Fibroblast of peridontal ligament (primary cell): ENCODE measurements at regions not wholly inside any gene's neighbourhood (a gene's known extent, or its start where the extent isn't known, plus 50 kb on each side); places are given as distances from the start of the nearest gene placed in this dataset.
"Not testable (repeated sequence)": the region's sequence is repeated elsewhere in the genome, so short reads cannot be mapped to it uniquely, and the experiment has no call there.

ENCODE experiments used
- DNase-seq: peaks from one replicate; pipeline ENCODE4 v3.0.0-alpha.2; 2010; ENCODE audit errors: extremely low read depth

DNA sequence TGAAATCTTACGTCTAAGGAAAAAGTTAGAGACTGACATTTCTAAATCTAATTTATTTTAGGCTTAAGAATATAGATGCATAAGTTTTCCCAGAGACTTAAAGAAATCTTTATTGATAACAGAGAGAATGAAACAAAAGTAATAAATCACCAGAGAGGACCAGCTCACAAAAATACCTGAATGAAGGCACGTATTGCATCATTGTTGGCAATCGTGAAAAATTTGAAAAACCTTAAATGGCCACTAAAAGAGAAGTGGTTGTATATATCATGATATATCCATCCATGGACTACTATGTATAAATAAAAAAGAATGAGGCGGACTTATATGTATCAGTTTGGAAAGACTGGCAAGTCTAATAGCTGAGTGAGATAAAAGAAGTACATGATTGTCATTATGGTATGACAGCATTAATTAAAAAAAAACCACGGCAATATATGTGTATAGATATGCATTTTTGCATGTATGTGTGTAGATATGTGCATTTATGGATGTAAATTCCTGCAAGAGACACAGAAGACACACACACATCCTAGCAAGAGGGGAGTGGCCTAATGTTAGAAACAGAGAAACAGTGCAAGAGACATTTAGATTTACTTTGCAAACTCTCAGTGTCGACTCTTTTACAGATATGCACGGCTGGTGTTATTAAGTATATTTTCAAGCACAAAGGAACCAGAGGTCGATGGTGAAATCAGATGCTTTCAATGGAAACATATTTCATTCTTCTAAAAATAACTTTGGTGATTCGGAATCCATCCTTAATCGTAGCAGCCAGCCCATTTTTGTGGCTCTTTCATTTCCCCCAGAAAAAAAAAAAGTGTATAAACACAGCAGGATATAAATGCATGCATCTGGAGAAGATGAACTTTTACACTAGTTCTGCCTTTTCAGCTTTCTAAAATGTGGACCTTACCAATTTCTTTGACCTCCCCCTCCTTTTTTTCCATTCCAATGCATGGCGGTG lies 156.1 kb upstream of the SALL4 start:
- peak; percentile 86 for DNase-seq

- peak; percentile 49 for DNase-seq
Measured at GRCh38 chr20:51955756-51956155, 153.4 kb upstream of the SALL4 start.

DNA sequence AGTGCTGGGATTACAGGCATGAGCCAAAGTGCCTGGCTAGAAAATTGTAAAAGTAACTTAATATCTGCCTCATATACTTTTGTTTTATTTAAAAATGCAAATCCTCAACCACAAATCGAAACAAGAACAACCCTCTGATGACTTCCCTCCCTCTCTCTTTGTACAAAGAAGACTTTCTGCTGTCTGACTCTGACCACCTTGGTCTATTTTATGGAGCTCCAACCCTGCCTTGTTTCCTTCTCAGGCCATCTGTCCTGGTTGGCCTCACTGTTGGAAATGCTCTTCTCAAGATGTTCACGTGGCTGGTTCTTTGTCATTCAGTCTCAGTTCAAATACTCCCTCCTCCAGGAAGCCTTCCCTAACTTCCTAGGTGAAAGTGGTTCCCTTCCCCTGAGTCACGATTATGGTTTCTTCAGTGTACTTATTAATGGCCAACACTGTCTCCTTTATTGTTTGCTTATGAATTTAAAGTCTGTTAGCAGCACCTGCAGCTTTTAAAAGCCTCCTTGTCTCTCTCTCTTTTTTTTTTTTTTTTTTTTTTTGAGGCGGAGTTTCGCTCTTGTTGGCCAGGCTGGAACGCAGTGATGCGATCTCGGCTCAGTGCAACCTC lies 151.5 kb upstream of the SALL4 start:
- no peak for DNase-seq

DNA sequence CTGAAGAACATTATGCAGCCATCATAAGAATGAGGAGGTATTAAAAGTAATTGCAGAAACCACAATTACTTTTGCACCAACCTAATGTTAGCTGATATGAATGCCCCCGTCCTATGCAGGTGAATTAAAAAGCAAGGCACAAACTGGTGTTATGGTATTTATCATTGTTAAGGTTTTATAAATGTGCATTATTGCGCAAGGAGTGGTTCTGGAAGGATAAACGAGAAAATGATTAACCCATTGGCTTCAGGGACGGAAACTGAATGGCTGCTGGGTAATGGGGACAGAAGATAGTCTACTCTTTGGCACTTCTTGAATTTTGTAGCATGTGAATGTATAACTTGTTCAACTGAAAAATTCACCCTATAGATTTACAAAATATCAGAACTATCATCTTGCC lies 148.6 kb upstream of the SALL4 start:
- DNase-seq, result no peak

DNA sequence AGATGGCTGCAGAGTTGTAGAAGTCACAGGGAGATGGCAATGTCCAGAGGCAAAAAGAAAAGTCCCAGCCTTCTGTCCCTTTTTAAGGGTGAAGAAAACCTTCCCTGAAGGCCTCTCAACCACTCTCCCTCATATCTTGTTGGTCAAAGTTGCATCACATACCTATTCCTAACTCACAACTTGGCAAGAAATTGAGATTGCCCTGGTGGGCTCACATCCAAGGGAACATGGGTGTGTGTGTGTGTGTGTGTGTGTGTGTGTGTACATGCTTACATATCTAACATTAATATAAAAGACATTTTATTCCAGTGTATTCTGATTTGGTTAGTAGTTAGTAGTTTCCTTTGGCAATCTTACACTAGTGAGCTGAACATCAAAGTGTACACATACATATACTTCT lies 144.3 kb upstream of the SALL4 start:
- DNase-seq, result no peak

- no peak for DNase-seq
Measured at GRCh38 chr20:51945881-51946280, 143.6 kb upstream of the SALL4 start.

- no peak for DNase-seq
Measured at GRCh38 chr20:51945177-51945576, 142.9 kb upstream of the SALL4 start.

DNA sequence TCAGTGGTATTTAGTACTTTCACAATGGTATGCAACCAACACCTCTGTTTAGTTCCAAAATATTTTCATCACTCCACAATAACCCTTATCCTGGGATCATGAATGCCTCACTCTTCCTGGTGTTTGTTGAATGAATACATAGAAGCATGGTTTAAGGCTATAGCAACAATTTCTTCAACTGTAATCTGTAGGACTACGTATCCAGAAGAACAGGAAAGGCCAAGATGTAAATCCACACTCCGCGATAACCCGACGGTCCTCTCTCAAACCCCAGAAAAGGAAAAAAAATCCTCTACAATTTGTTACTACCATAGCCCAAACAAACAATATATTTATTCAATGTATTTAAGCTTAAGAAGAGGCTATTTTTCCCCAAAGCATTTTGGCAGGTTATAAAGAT lies 141.4 kb upstream of the SALL4 start:
- DNase-seq, result no peak

DNA sequence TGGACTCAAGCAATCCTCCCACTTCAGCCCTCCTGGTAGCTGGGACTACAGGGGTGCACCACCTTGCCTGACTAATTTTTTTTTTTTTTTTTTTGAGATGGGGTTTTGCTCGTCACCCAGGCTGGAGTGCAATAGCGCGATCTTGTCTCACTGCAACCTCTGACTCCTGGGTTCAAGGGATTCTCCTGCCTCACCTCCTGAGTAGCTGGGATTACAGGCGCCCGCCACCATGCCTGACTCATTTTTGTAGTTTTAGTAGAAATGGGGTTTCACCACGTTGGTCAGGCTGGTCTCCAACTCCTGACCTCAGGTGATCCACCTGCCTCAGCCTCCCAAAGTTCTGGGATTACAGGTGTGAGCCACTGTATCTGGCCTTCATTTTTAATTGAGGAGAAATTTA lies 141.0 kb upstream of the SALL4 start:
- not testable (repeated sequence) for DNase-seq

DNA sequence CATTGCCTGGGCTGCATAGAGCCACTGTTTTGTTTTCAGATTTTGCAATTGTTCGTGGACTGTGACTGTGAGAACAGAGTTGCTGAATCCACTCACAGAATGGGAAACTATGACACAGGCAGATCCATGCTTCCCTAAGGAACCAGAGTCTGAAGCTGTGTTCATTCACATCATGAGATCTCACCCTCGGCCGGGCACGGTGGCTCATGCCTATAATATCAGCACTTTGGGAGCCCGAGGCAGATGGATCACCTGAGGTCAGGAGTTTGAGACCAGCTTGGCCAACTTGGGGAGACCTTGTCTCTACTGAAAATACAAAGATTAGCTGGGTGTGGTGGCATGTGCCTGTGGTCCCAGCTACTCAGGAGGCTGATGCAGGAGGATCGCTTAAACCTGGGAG lies 139.2 kb upstream of the SALL4 start:
- DNase-seq, result no peak

DNA sequence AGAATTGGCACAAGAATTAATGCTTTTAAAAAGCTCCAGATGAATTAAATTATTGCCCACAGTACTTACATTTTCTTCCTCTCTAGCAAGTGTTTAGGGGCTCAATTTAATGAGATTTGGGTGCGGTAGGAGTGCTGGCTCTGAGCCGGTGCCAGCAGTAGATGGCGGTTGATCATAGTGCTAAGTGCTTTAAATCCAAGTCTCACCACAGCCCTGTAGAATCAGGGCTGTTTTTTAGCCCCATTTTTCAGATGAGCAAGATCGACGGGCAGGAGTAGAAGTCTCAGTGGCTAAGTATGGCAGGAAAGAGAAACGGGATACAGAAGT lies 136.9 kb upstream of the SALL4 start:
- no peak for DNase-seq

GRCh38 chr20:51938559-51939258 lies 136.4 kb upstream of the SALL4 start:
- DNase-seq, result peak; percentile 57

DNA sequence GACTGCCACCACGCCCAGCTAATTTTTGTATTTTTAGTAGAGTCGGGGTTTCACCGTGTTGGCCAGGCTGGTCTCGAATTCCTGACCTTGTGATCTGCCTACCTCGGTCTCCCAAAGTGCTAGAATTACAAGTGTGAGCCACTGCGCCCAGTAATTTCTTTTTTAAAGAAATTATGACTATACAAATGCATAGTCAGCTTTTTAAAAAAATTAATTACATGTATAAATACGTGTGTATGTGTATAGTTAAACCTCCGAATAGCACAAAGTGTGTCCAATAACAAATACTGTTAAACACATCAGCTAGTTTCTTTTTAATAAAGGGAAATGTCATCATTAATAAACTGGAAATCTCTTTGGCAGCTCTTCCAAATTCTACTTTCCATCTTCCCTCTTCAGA lies 135.5 kb upstream of the SALL4 start:
- DNase-seq, result no peak

DNA sequence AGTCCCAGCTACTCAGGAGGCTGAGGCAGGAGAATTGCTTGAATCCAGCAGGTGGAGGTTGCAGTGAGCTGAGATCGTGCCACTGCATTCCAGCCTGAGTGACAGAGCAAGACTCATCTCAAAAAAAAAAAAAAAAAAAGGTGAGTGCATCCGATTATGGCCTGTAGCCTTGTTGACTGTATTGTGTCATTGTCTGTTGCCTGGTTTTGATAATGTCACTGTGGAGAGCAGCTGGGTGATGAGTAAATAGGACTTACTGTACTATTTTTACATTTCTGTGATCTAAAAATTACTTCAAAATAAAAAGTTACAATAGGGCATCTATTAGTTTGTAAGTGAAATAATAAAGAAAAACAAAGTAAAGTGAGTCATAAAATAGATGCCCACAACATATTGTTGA lies 134.1 kb upstream of the SALL4 start:
- no peak for DNase-seq

GRCh38 chr20:51935003-51935358 lies 132.7 kb upstream of the SALL4 start:
- DNase-seq, result no peak

DNA sequence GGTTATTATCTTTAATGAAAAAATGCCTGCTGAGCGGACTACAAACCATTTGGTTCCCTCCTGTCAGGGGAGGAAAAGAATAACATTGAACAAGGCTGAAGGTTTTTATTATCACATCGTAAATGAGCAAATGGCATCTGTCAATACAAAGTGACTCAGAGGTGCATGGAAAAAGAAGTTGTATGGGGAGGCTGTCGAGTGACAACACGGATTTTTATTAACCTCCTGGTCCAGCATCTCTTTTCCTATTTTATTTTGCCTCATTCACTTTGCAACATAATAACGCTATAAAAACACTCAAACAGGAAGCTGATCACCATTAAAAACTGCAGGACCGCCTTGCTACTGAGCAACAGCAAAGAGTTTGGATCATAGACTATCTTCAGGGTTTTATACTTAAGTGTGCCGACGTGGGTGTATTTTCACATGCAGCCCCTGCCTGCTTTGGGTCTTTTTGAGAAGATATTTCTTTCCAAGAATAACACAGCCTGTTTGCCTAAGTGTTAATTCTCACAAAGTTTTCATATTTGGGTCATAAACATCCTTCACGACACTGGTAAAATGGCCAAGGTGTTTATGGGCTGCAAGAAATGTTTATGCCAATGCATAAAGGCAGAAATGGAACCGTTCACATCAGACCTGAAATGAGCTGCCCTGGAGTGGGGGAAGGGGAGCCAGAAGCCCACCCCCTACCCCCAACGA lies 132.1 kb upstream of the SALL4 start:
- no peak for DNase-seq

DNA sequence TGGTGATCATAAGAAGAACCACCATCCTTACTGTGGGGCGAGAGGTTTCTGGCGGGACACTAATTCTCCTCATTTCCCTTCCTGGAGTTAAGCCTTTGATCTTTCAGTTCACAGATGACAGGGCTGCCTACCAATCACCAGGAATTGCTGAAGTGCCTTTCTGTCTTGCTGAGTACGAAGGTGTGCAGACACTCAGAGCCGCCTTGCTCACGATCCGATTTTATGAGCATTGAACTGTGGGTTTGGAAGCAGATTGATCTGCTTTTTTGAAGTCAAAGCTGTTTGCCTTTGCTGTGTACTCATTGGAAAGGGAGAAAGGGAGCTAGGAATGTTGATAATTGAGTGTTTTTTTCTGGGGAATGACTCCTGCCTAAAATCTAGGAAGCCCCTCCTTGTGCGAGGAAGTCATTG lies 129.1 kb upstream of the SALL4 start:
- no peak for DNase-seq

DNA sequence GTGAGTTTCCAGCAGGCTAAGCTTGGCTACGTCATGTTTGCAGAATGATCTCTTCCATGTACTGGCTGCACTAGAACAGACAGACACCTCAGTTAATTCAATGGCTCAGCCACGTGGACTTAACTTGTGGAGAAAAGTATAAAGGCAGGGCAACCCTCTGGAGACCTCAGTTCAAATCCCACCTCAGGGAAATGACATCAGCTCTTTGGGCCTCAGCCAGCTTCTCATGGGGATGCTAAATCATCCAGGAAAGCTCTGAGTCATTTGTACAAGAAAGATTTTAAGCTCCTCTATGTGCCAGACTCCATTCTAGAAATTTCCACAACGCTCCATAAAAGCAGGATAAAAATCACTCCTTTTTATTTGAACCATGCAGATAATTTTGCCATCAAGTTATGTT lies 128.5 kb upstream of the SALL4 start:
- DNase-seq, result peak; percentile 82

- no peak for DNase-seq
Measured at GRCh38 chr20:51928931-51929330, 126.6 kb upstream of the SALL4 start.

GRCh38 chr20:51927970-51928369 lies 125.6 kb upstream of the SALL4 start:
- not testable (repeated sequence) for DNase-seq

DNA sequence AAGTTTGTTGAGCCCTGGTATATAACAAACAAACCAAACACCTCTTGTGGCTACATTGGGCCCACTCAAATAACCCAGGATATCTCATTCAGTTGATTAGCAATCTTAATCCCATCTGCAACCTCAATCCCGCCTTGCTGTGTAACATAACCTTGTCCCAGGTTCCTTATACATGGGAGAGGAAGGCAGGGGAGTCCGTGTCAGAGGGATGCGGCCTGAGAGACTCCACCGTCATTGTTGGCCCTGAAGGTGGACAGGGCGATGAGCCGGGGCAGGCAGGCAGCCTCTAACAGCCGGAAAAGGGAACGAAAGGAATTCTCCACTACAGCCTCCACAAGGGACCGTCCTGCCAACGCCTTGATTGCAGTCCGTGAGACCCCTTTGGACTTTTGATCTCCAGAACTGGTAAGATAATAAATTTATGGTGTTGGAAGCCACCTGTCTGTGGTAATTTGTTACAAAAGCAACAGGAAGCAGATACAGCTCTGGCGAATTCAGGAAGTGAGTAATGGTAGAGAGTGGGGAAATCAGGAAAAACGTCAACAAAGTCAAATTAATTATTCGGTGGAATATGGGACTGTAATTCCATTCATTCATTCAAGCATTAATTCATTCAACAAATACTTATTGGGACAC lies 124.5 kb upstream of the SALL4 start:
- no peak for DNase-seq

DNA sequence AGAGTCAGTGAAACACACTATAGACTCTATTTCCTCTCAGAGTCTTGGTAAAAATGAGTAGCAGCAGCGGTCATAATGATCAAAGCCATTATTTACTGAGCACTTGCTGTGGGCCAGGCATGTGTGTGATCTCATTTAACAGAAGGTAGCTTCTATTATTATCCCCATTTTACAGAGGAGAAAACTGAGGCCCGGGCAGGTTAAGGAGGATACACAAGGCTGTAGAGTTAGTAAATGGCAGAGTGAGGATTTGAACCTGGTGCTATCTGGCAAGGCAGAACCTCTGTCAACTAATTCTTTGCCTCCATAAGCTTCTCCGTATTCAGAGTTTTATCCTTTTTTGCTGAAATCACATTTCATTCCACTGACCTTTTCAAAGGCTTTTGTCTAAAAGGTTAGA lies 122.2 kb upstream of the SALL4 start:
- DNase-seq, result no peak
